PC-3 (cell line): ENCODE measurements at regions not wholly inside any gene's neighbourhood (a gene's known extent, or its start where the extent isn't known, plus 50 kb on each side); places are given as distances from the start of the nearest gene placed in this dataset.

ENCODE experiments used
- ATAC-seq: fragments of 200-7000 bp; cut with Tn5 transposase; 2 replicates; pipeline ENCODE4 v1.9.1; 2020; ENCODE audit warnings: mild to moderate bottlenecking, moderate library complexity
- BruUV-seq: library from RNA; stranded (reverse); fragments of 400-500 nt; replicated peaks from 2 replicates; lab custom pipeline; 2021; lab: Mats Ljungman, UMichigan
- CTCF ChIA-PET: fragments of 300-600 bp; sonication (Branson Sonifier 250); formaldehyde crosslinking; loops from one replicate; lab custom pipeline; 2022; ENCODE audit warnings: antibody characterized with exemption; lab: Charles Lee
- POLR2A ChIA-PET: fragments of 300-600 bp; sonication (Branson Sonifier 250); formaldehyde crosslinking; loops from one replicate; lab custom pipeline; 2022; ENCODE audit warnings: antibody characterized with exemption; ENCODE audit not compliant: unreplicated experiment; lab: Charles Lee
- DNase-seq: peaks from one replicate; pipeline ENCODE4 v3.0.0-alpha.2; 2015
- H2AFZ ChIP-seq: fragments of 300-600 bp; sonication (generic); 2 replicates; pipeline ENCODE4 v1.6.0; 2016; ENCODE audit warnings: antibody characterized with exemption, low read length
- H3F3A ChIP-seq: fragments of 300-600 bp; sonication (generic); one replicate; pipeline ENCODE4 v1.6.0; 2017; ENCODE audit warnings: antibody characterized with exemption, low read length, control low read depth, mild to moderate bottlenecking; ENCODE audit not compliant: unreplicated experiment
- H3K27ac ChIP-seq: fragments of 300-600 bp; sonication (generic); 2 replicates; pipeline ENCODE4 v1.5.1; 2016; ENCODE audit warnings: mild to moderate bottlenecking, low read length
- H3K27me3 ChIP-seq: fragments of 300-600 bp; sonication (generic); 2 replicates; pipeline ENCODE4 v1.6.1; 2016; ENCODE audit warnings: low read length, mixed read lengths
- H3K36me3 ChIP-seq: fragments of 300-600 bp; sonication (generic); 2 replicates; pipeline ENCODE4 v1.6.1; 2016; ENCODE audit warnings: low read depth, mixed run types, low read length, mixed read lengths
- H3K4me1 ChIP-seq: fragments of 300-600 bp; sonication (generic); 2 replicates; pipeline ENCODE4 v1.5.1; 2016; ENCODE audit warnings: low read length; ENCODE audit not compliant: insufficient read depth
- H3K4me2 ChIP-seq: fragments of 300-600 bp; sonication (generic); 2 replicates; pipeline ENCODE4 v1.6.0; 2016; ENCODE audit warnings: low read length
- H3K4me3 ChIP-seq: fragments of 300-600 bp; sonication (generic); 2 replicates; pipeline ENCODE4 v1.5.1; 2016; ENCODE audit warnings: mild to moderate bottlenecking, low read length, mixed read lengths
- H3K79me2 ChIP-seq: fragments of 300-600 bp; sonication (generic); 2 replicates; pipeline ENCODE4 v1.6.1; 2017; ENCODE audit warnings: low read length, mixed read lengths
- H3K9ac ChIP-seq: fragments of 300-600 bp; sonication (generic); 2 replicates; pipeline ENCODE4 v1.6.0; 2016; ENCODE audit warnings: mild to moderate bottlenecking, low read length
- H3K9me2 ChIP-seq: fragments of 300-600 bp; sonication (generic); replicated peaks from 2 replicates; pipeline ENCODE4 v1.6.1; 2016; ENCODE audit warnings: mixed run types, low read length, mixed read lengths
- H3K9me3 ChIP-seq: fragments of 300-600 bp; sonication (generic); 2 replicates; pipeline ENCODE4 v1.6.1; 2016; ENCODE audit warnings: low read length, mixed read lengths
- H4K20me1 ChIP-seq: fragments of 300-600 bp; sonication (generic); 2 replicates; pipeline ENCODE4 v1.6.1; 2016; ENCODE audit warnings: low read length, mixed read lengths
- CTCF ChIP-seq: fragments of 300-600 bp; sonication (generic); conservative IDR thresholded peaks from 2 replicates; pipeline ENCODE4 v1.5.1; 2017; ENCODE audit warnings: antibody characterized with exemption, low read depth, mild to moderate bottlenecking, low read length
- EZH2 ChIP-seq: fragments of 300-600 bp; sonication (generic); IDR thresholded peaks from one replicate; pipeline ENCODE4 v1.6.1; 2017; ENCODE audit warnings: antibody characterized with exemption, mild to moderate bottlenecking, low read length; ENCODE audit not compliant: unreplicated experiment
- EZH2phosphoT487 ChIP-seq: fragments of 300-600 bp; sonication (generic); IDR thresholded peaks from 2 replicates; pipeline ENCODE4 v1.6.1; 2018; ENCODE audit warnings: mild to moderate bottlenecking, antibody characterized with exemption, low read length, borderline replicate concordance
- intact Hi-C: fragments of 100-400 bp; cut with micrococcal nuclease; formaldehyde crosslinking; loops from 2 replicates; pipeline ENCODE4 v1.9.0; 2023

DNA sequence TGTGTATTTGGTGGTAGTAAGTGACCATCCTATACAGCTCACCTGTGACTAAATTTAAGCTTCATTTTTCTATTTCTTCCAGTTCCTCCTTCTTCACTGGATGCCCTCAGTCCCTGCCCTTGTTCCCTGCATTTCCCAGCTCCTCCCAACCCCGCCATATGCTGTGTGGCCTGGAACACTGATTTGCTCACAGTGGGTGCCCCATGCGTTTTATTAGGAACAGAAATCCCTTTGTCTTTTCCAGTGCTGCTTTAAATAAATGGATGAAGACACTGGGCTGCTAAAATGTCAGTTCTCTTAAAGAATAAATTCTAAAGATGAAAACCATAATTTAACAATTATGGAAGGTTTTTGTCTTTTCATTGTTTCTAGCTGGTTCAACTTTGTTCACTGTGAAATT is 477.3 kb downstream of the DCDC2C start:
- no peaks in the 10 kb centered on the region for H3K4me1 ChIP-seq
- no peak overlapping the region for H2AFZ ChIP-seq
- no peaks in the 10 kb centered on the region for H4K20me1 ChIP-seq
- H3K4me2 ChIP-seq = no peak overlapping the region
- no peak for DNase-seq
- H3K27me3 ChIP-seq = no peaks in the 10 kb centered on the region
- no TSS peak for BruUV-seq
- no peaks in the 10 kb centered on the region for H3K36me3 ChIP-seq
- 0 out of 2 replicates have a peak, but pooled peaks cover 10% of the 10 kb centered on the region for H3K9me3 ChIP-seq
- no peak overlapping the region for H3K9ac ChIP-seq
- H3K9me2 ChIP-seq = no peaks in the 10 kb centered on the region
- H3K79me2 ChIP-seq = no peaks in the 10 kb centered on the region
- intact Hi-C loops = no loop called here
- TF ChIP-seq EZH2phosphoT487 = no peak
- TF ChIP-seq CTCF = no peak
- TF ChIP-seq EZH2 = no peak
- CTCF ChIA-PET = no interaction called here
- POLR2A ChIA-PET = no interaction called here
- H3K4me3 ChIP-seq = no peak overlapping the region
- no peak for ATAC-seq
- H3K27ac ChIP-seq = no peak overlapping the region
- no peaks in the 10 kb centered on the region for H3F3A ChIP-seq

GRCh38 chr2:4181062-4181461 is 477.7 kb downstream of the DCDC2C start:
- no peaks in the 10 kb centered on the region for H3K9me2 ChIP-seq
- H4K20me1 ChIP-seq = no peaks in the 10 kb centered on the region
- intact Hi-C loops = no loop called here
- H3K36me3 ChIP-seq = no peaks in the 10 kb centered on the region
- no peaks in the 10 kb centered on the region for H3K4me1 ChIP-seq
- H3K9ac ChIP-seq = no peak overlapping the region
- H3K79me2 ChIP-seq = no peaks in the 10 kb centered on the region
- ATAC-seq (no peak), DNase-seq (no peak)
- ChIA-PET CTCF (no interaction called here), POLR2A (no interaction called here)
- H2AFZ ChIP-seq = no peak overlapping the region
- TF ChIP-seq CTCF (no peak), EZH2 (no peak), EZH2phosphoT487 (no peak)
- no peak overlapping the region for H3K4me2 ChIP-seq
- H3K9me3 ChIP-seq = 0 out of 2 replicates have a peak, but pooled peaks cover 10% of the 10 kb centered on the region
- H3K4me3 ChIP-seq = no peak overlapping the region
- no peaks in the 10 kb centered on the region for H3K27me3 ChIP-seq
- H3K27ac ChIP-seq = no peak overlapping the region
- no peaks in the 10 kb centered on the region for H3F3A ChIP-seq
- no TSS peak for BruUV-seq

DNA sequence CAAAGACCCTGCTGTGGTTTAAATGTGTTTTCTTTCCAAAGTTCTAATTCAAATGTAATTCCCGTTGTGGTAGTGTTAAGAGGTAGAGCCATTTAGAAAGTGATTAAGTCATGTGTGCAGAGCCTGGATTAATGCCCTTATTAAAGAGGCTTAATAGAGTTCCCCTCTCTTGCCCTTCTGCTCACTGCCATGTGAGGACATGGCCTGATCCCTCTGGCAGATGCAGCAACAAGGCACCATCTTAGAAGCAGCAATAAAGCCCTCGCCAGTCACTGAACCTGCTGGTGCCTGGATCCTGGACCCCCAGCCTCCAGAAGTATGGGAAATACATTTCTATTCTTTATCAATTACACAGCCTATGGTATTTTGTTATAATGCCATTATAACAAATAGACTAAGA is 485.2 kb downstream of the DCDC2C start:
- Histone ChIP-seq H3K27ac (no peak overlapping the region), H3F3A (no peaks in the 10 kb centered on the region), H3K4me3 (no peak overlapping the region), H3K27me3 (no peaks in the 10 kb centered on the region), H2AFZ (no peak overlapping the region), H3K9ac (no peak overlapping the region), H3K4me1 (no peaks in the 10 kb centered on the region), H3K9me2 (no peaks in the 10 kb centered on the region), H4K20me1 (no peaks in the 10 kb centered on the region), H3K36me3 (no peaks in the 10 kb centered on the region), H3K4me2 (no peak overlapping the region), H3K79me2 (no peaks in the 10 kb centered on the region), H3K9me3 (no peaks in the 10 kb centered on the region)
- no TSS peak for BruUV-seq
- POLR2A ChIA-PET = no interaction called here
- ATAC-seq (no peak), DNase-seq (no peak)
- CTCF ChIA-PET = no interaction called here
- intact Hi-C loops = no loop called here
- TF ChIP-seq EZH2phosphoT487 = no peak
- TF ChIP-seq EZH2 = no peak
- TF ChIP-seq CTCF = no peak
